Activated T-helper 2 cell treated with anti-CD3 and anti-CD28 coated beads, Interferon-gamma antibody, Interleukin-2, Interleukin-4, amounts not matched to agents 10 μg/mL and 5 μg/mL and 100 μg/mL, durations not matched to agents 14 hours and 24 hours and 36 hours (primary cell): ENCODE measurements at regions not wholly inside any gene's neighbourhood (a gene's known extent, or its start where the extent isn't known, plus 50 kb on each side); places are given as distances from the start of the nearest gene placed in this dataset.
"Not testable (repeated sequence)": the region's sequence is repeated elsewhere in the genome, so short reads cannot be mapped to it uniquely, and the experiment has no call there.

ENCODE experiments used
- DNase-seq: peaks from one replicate; pipeline ENCODE4 v3.0.0; 2021; ENCODE audit warnings: low spot score
- H3K27ac Mint-ChIP-seq: one replicate; pipeline ENCODE4 v1.8.0; 2021; ENCODE audit warnings: mixed read lengths
- H3K27me3 Mint-ChIP-seq: one replicate; pipeline ENCODE4 v1.8.0; 2021; ENCODE audit warnings: low read depth, mixed read lengths
- H3K36me3 Mint-ChIP-seq: one replicate; pipeline ENCODE4 v1.8.0; 2021; ENCODE audit warnings: low read depth, mixed read lengths
- H3K4me1 Mint-ChIP-seq: one replicate; pipeline ENCODE4 v1.8.0; 2021; ENCODE audit warnings: low read depth, mixed read lengths
- H3K4me3 Mint-ChIP-seq: one replicate; pipeline ENCODE4 v1.8.0; 2021; ENCODE audit warnings: low read depth, mild to moderate bottlenecking, moderate library complexity, mixed read lengths
- H3K9me3 Mint-ChIP-seq: one replicate; pipeline ENCODE4 v1.8.0; 2021; ENCODE audit warnings: mixed read lengths
- intact Hi-C: fragments of 100-400 bp; cut with micrococcal nuclease; formaldehyde crosslinking; loops from one replicate; pipeline ENCODE4 v1.15.1; 2023

GRCh38 chr10:8327140-8327423 lies 272.6 kb downstream of the GATA3 start:
- DNase-seq, result no peak
- Mint-ChIP-seq H3K9me3 (no peaks in the 10 kb centered on the region), H3K27ac (peak overlapping the region; percentile 82), H3K27me3 (no peaks in the 10 kb centered on the region), H3K36me3 (peaks cover 23% of the 10 kb centered on the region), H3K4me3 (no peak overlapping the region), H3K4me1 (peaks cover 84% of the 10 kb centered on the region)
- intact Hi-C loops, result loop anchor here (5.0 kb wide), 1 partner anchor 250 kb away; no protein-coding TSS in a partner anchor

GRCh38 chr10:8331387-8331786 lies 276.9 kb downstream of the GATA3 start:
- Mint-ChIP-seq H3K36me3 (peaks cover 23% of the 10 kb centered on the region), H3K27ac (peak overlapping the region; percentile 99), H3K4me3 (peak overlapping the region; percentile 90), H3K4me1 (peaks cover 68% of the 10 kb centered on the region), H3K27me3 (no peaks in the 10 kb centered on the region), H3K9me3 (no peaks in the 10 kb centered on the region)
- DNase-seq, result peak; percentile 47
- intact Hi-C loops, result loop anchor here (2.0 to 10.0 kb wide), 2 partner anchors 17 to 963 kb away; no protein-coding TSS in a partner anchor

GRCh38 chr10:8331896-8332729 lies 277.6 kb downstream of the GATA3 start:
- intact Hi-C loops, result loop anchor here (1.0 to 10.0 kb wide), 7 partner anchors 17 to 963 kb away; partner anchors contain the start of gene GATA3
- Mint-ChIP-seq H3K27ac (peak overlapping the region; percentile 99), H3K27me3 (no peaks in the 10 kb centered on the region), H3K4me3 (peak overlapping the region; percentile 90), H3K4me1 (peaks cover 69% of the 10 kb centered on the region), H3K9me3 (no peaks in the 10 kb centered on the region), H3K36me3 (peaks cover 23% of the 10 kb centered on the region)
- peak; percentile 91 for DNase-seq

GRCh38 chr10:8332730-8333111 lies 278.2 kb downstream of the GATA3 start:
- Mint-ChIP-seq H3K4me3 (peak overlapping the region; percentile 90), H3K9me3 (no peaks in the 10 kb centered on the region), H3K27ac (peak overlapping the region; percentile 99), H3K4me1 (peaks cover 67% of the 10 kb centered on the region), H3K27me3 (no peaks in the 10 kb centered on the region), H3K36me3 (peaks cover 23% of the 10 kb centered on the region)
- DNase-seq, result no peak
- intact Hi-C loops, result loop anchor here (1.0 to 10.0 kb wide), 6 partner anchors 18 to 962 kb away; partner anchors contain the start of gene GATA3

GRCh38 chr10:8334631-8335030 lies 280.1 kb downstream of the GATA3 start:
- H3K4me3 Mint-ChIP-seq, result no peak overlapping the region
- peaks cover 61% of the 10 kb centered on the region for H3K4me1 Mint-ChIP-seq
- H3K36me3 Mint-ChIP-seq, result peaks cover 23% of the 10 kb centered on the region
- no peaks in the 10 kb centered on the region for H3K27me3 Mint-ChIP-seq
- H3K9me3 Mint-ChIP-seq, result no peaks in the 10 kb centered on the region
- peak overlapping the region; percentile 47 for H3K27ac Mint-ChIP-seq
- DNase-seq, result no peak
- intact Hi-C loops, result loop anchor here (10.0 kb wide), 1 partner anchor 960 kb away; no protein-coding TSS in a partner anchor

- Mint-ChIP-seq H3K36me3 (peaks cover 32% of the 10 kb centered on the region), H3K4me3 (no peak overlapping the region), H3K9me3 (peaks cover 17% of the 10 kb centered on the region), H3K27ac (peak overlapping the region; percentile 100), H3K4me1 (peaks cover 62% of the 10 kb centered on the region), H3K27me3 (no peaks in the 10 kb centered on the region)
- intact Hi-C loops, result loop anchor here (10.0 kb wide), 1 partner anchor 958 kb away; no protein-coding TSS in a partner anchor
- DNase-seq, result no peak
Measured at GRCh38 chr10:8336629-8337331, 282.3 kb downstream of the GATA3 start.

GRCh38 chr10:8337332-8337651 lies 282.8 kb downstream of the GATA3 start:
- intact Hi-C loops, result loop anchor here (10.0 kb wide), 1 partner anchor 958 kb away; no protein-coding TSS in a partner anchor
- Mint-ChIP-seq H3K9me3 (peaks cover 18% of the 10 kb centered on the region), H3K36me3 (peaks cover 34% of the 10 kb centered on the region), H3K27me3 (no peaks in the 10 kb centered on the region), H3K4me3 (no peak overlapping the region), H3K4me1 (peaks cover 63% of the 10 kb centered on the region), H3K27ac (peak overlapping the region; percentile 100)
- DNase-seq, result no peak

GRCh38 chr10:8338177-8338766 lies 283.8 kb downstream of the GATA3 start:
- intact Hi-C loops, result loop anchor here (1.0 to 10.0 kb wide), 4 partner anchors 12 to 957 kb away; no protein-coding TSS in a partner anchor
- DNase-seq, result no peak
- Mint-ChIP-seq H3K9me3 (peaks cover 18% of the 10 kb centered on the region), H3K27me3 (no peaks in the 10 kb centered on the region), H3K4me1 (peaks cover 68% of the 10 kb centered on the region), H3K36me3 (peaks cover 42% of the 10 kb centered on the region), H3K4me3 (peak overlapping the region; percentile 97), H3K27ac (peak overlapping the region; percentile 100)

GRCh38 chr10:8344756-8345155 lies 290.3 kb downstream of the GATA3 start:
- Mint-ChIP-seq H3K27ac (no peak overlapping the region), H3K9me3 (peaks cover 32% of the 10 kb centered on the region), H3K4me3 (no peak overlapping the region), H3K36me3 (peaks cover 80% of the 10 kb centered on the region), H3K4me1 (peaks cover 75% of the 10 kb centered on the region), H3K27me3 (no peaks in the 10 kb centered on the region)
- DNase-seq, result no peak
- intact Hi-C loops, result no loop called here

GRCh38 chr10:8346861-8347260 lies 292.4 kb downstream of the GATA3 start:
- H3K36me3 Mint-ChIP-seq, result peaks cover 69% of the 10 kb centered on the region
- peak overlapping the region; percentile 47 for H3K27ac Mint-ChIP-seq
- peaks cover 14% of the 10 kb centered on the region for H3K9me3 Mint-ChIP-seq
- H3K4me3 Mint-ChIP-seq, result no peak overlapping the region
- intact Hi-C loops, result no loop called here
- no peak for DNase-seq
- no peaks in the 10 kb centered on the region for H3K27me3 Mint-ChIP-seq
- H3K4me1 Mint-ChIP-seq, result peaks cover 66% of the 10 kb centered on the region

GRCh38 chr10:8347614-8348013 lies 293.1 kb downstream of the GATA3 start:
- intact Hi-C loops, H3K4me3 Mint-ChIP-seq, H3K27me3 Mint-ChIP-seq, DNase-seq: not testable (repeated sequence)
- Mint-ChIP-seq H3K36me3 (peaks cover 71% of the 10 kb centered on the region), H3K4me1 (peaks cover 69% of the 10 kb centered on the region), H3K9me3 (peaks cover 14% of the 10 kb centered on the region), H3K27ac (peak overlapping the region; percentile 90)

- Mint-ChIP-seq H3K36me3 (peaks cover 70% of the 10 kb centered on the region), H3K4me3 (peak overlapping the region; percentile 45), H3K27ac (peak overlapping the region; percentile 96), H3K4me1 (peaks cover 67% of the 10 kb centered on the region), H3K9me3 (peaks cover 3% of the 10 kb centered on the region), H3K27me3 (no peaks in the 10 kb centered on the region)
- intact Hi-C loops, result loop anchor here (1.0 kb wide), 4 partner anchors 11 to 24 kb away; no protein-coding TSS in a partner anchor
- no peak for DNase-seq
Measured at GRCh38 chr10:8349610-8350249, 295.2 kb downstream of the GATA3 start.
